ENCODE measurements at regions not wholly inside any gene's neighbourhood (a gene's known extent, or its start where the extent isn't known, plus 50 kb on each side); places are given as distances from the start of the nearest gene placed in this dataset.

GRCh38 chr20:11844691-11845090, 73.0 kb upstream of the BTBD3 start:
- no peak overlapping the region for H3K27ac Mint-ChIP-seq
- H3K9me3 Mint-ChIP-seq: peaks cover 20 to 22% of the 10 kb centered on the region in 2 donors
- H3K4me3 Mint-ChIP-seq: no peak overlapping the region
- DNase-seq (no peak), ATAC-seq (no peak)
- no peaks in the 10 kb centered on the region for H3K4me1 Mint-ChIP-seq
- peaks cover 12% of the 10 kb centered on the region for H3K27me3 Mint-ChIP-seq

- no peak overlapping the region for H3K4me3 Mint-ChIP-seq
- DNase-seq: no peak
- H3K27ac Mint-ChIP-seq: no peak overlapping the region
- ATAC-seq: no peak
- H3K27me3 Mint-ChIP-seq: peaks cover 12% of the 10 kb centered on the region
- peaks cover 20 to 22% of the 10 kb centered on the region in 2 donors for H3K9me3 Mint-ChIP-seq
- H3K4me1 Mint-ChIP-seq: no peaks in the 10 kb centered on the region
Observed at GRCh38 chr20:11845340-11845739, 72.4 kb upstream of the BTBD3 start.

GRCh38 chr20:11846131-11846530, 71.6 kb upstream of the BTBD3 start:
- peaks cover 12% of the 10 kb centered on the region for H3K27me3 Mint-ChIP-seq
- ATAC-seq: no peak
- H3K4me3 Mint-ChIP-seq: no peak overlapping the region
- no peak for DNase-seq
- H3K27ac Mint-ChIP-seq: no peak overlapping the region
- no peaks in the 10 kb centered on the region for H3K4me1 Mint-ChIP-seq
- H3K9me3 Mint-ChIP-seq: peaks cover 15 to 22% of the 10 kb centered on the region in 2 donors

GRCh38 chr20:11847827-11848226, 69.9 kb upstream of the BTBD3 start:
- ATAC-seq (no peak), DNase-seq (no peak)
- Mint-ChIP-seq H3K4me3 (no peak overlapping the region), H3K27ac (no peak overlapping the region), H3K9me3 (peaks cover 18 to 22% of the 10 kb centered on the region in 2 donors), H3K27me3 (peaks cover 12% of the 10 kb centered on the region), H3K4me1 (no peaks in the 10 kb centered on the region)

- DNase-seq: no peak
- no peak overlapping the region for H3K4me3 Mint-ChIP-seq
- H3K27ac Mint-ChIP-seq: no peak overlapping the region
- H3K27me3 Mint-ChIP-seq: peaks cover 4% of the 10 kb centered on the region
- H3K9me3 Mint-ChIP-seq: peaks cover 14 to 16% of the 10 kb centered on the region in 2 donors
- no peaks in the 10 kb centered on the region for H3K4me1 Mint-ChIP-seq
- ATAC-seq: no peak
Observed at GRCh38 chr20:11849270-11849915, 68.3 kb upstream of the BTBD3 start.

- no peaks in the 10 kb centered on the region for H3K27me3 Mint-ChIP-seq
- H3K27ac Mint-ChIP-seq: no peak overlapping the region
- H3K4me1 Mint-ChIP-seq: no peaks in the 10 kb centered on the region
- H3K9me3 Mint-ChIP-seq: peaks cover 9 to 11% of the 10 kb centered on the region in 2 donors
- DNase-seq: no peak
- no peak overlapping the region for H3K4me3 Mint-ChIP-seq
- no peak for ATAC-seq
Observed at GRCh38 chr20:11849976-11850670, 67.6 kb upstream of the BTBD3 start.

GRCh38 chr20:11850901-11851300, 66.8 kb upstream of the BTBD3 start:
- ATAC-seq: no peak
- no peak overlapping the region for H3K4me3 Mint-ChIP-seq
- DNase-seq: no peak

GRCh38 chr20:11851646-11852045, 66.0 kb upstream of the BTBD3 start:
- ATAC-seq (no peak), DNase-seq (no peak)
- H3K27ac Mint-ChIP-seq: no peak overlapping the region
- no peaks in the 10 kb centered on the region for H3K27me3 Mint-ChIP-seq
- no peaks in the 10 kb centered on the region for H3K4me1 Mint-ChIP-seq
- H3K9me3 Mint-ChIP-seq: peaks cover 11 to 13% of the 10 kb centered on the region in 2 donors
- H3K4me3 Mint-ChIP-seq: no peak overlapping the region

More at GRCh38 chr20:11850901-11851300, 66.8 kb upstream of the BTBD3 start:
- Mint-ChIP-seq H3K27ac (no peak overlapping the region), H3K4me1 (no peaks in the 10 kb centered on the region), H3K27me3 (no peaks in the 10 kb centered on the region), H3K9me3 (peaks cover 15 to 18% of the 10 kb centered on the region in 2 donors)

- peaks cover 8 to 12% of the 10 kb centered on the region in 2 donors for H3K9me3 Mint-ChIP-seq
- H3K27ac Mint-ChIP-seq: no peak overlapping the region
- H3K4me3 Mint-ChIP-seq: no peak overlapping the region
- H3K27me3 Mint-ChIP-seq: no peaks in the 10 kb centered on the region
- DNase-seq (no peak), ATAC-seq (no peak)
- H3K4me1 Mint-ChIP-seq: no peaks in the 10 kb centered on the region
Observed at GRCh38 chr20:11852189-11852588, 65.5 kb upstream of the BTBD3 start.

GRCh38 chr20:11852811-11853210, 64.9 kb upstream of the BTBD3 start:
- H3K27ac Mint-ChIP-seq: no peak overlapping the region
- no peak overlapping the region for H3K4me3 Mint-ChIP-seq
- H3K4me1 Mint-ChIP-seq: no peaks in the 10 kb centered on the region
- DNase-seq (no peak), ATAC-seq (no peak)
- H3K27me3 Mint-ChIP-seq: no peaks in the 10 kb centered on the region
- peaks cover 8 to 12% of the 10 kb centered on the region in 2 donors for H3K9me3 Mint-ChIP-seq

GRCh38 chr20:11853359-11853758, 64.3 kb upstream of the BTBD3 start:
- Mint-ChIP-seq H3K4me3 (no peak overlapping the region), H3K27me3 (no peaks in the 10 kb centered on the region), H3K9me3 (peaks cover 8 to 12% of the 10 kb centered on the region in 2 donors), H3K4me1 (no peaks in the 10 kb centered on the region), H3K27ac (no peak overlapping the region)
- ATAC-seq: no peak
- DNase-seq: no peak

GRCh38 chr20:11861479-11861878, 56.2 kb upstream of the BTBD3 start:
- H3K4me1 Mint-ChIP-seq: no peaks in the 10 kb centered on the region
- H3K9me3 Mint-ChIP-seq: peaks cover 0 to 5% of the 10 kb centered on the region in 2 donors
- H3K4me3 Mint-ChIP-seq: no peak overlapping the region
- H3K27ac Mint-ChIP-seq: no peak overlapping the region
- no peaks in the 10 kb centered on the region for H3K27me3 Mint-ChIP-seq
- no peak for DNase-seq
- ATAC-seq: no peak

GRCh38 chr20:11867291-11867919, 50.3 kb upstream of the BTBD3 start:
- Mint-ChIP-seq H3K27ac (no peak overlapping the region), H3K9me3 (no peaks in the 10 kb centered on the region), H3K4me3 (no peak overlapping the region), H3K4me1 (no peaks in the 10 kb centered on the region), H3K27me3 (no peaks in the 10 kb centered on the region)
- no peak for ATAC-seq
- DNase-seq: no peak

All from stimulated activated naive CD8-positive, alpha-beta T cell treated with anti-CD3 and anti-CD28 coated beads, Interleukin-15, amount 100 ng/mL, for 72 hours (primary cell).